WTC11 (cell line): ENCODE measurements at regions not wholly inside any gene's neighbourhood (a gene's known extent, or its start where the extent isn't known, plus 50 kb on each side); places are given as distances from the start of the nearest gene placed in this dataset.

Source experiments
- ATAC-seq: fragments of 200-7000 bp; cut with Tn5 transposase; 2 replicates; pipeline ENCODE4 v1.10.0; 2021; ENCODE audit warnings: mild to moderate bottlenecking, moderate library complexity
- CTCF ChIA-PET: fragments of 300-600 bp; sonication (Branson Sonifier 250); formaldehyde crosslinking; loops from one replicate; lab custom pipeline; 2021; ENCODE audit warnings: antibody characterized with exemption; lab: Charles Lee
- POLR2A ChIA-PET: fragments of 350-600 bp; sonication (Branson Sonifier 250); formaldehyde crosslinking; loops from one replicate; lab custom pipeline; 2021; ENCODE audit warnings: antibody characterized with exemption; lab: Charles Lee
- DNase-seq: peaks from one replicate; pipeline ENCODE4 v3.0.0; 2021; ENCODE audit warnings: low spot score
- H3K27ac Mint-ChIP-seq: 2 replicates; pipeline ENCODE4 v1.8.0; 2021; ENCODE audit warnings: mixed read lengths
- H3K27me3 Mint-ChIP-seq: 2 replicates; pipeline ENCODE4 v1.8.0; 2021; ENCODE audit warnings: low read depth, mild to moderate bottlenecking, moderate library complexity, mixed read lengths
- H3K36me3 Mint-ChIP-seq: 2 replicates; pipeline ENCODE4 v1.8.0; 2021; ENCODE audit warnings: mixed read lengths
- H3K4me1 Mint-ChIP-seq: 2 replicates; pipeline ENCODE4 v1.8.0; 2022; ENCODE audit warnings: mixed read lengths
- H3K4me3 Mint-ChIP-seq: 2 replicates; pipeline ENCODE4 v1.8.0; 2021; ENCODE audit warnings: mild to moderate bottlenecking, moderate library complexity, mixed read lengths
- H3K9me3 Mint-ChIP-seq: 2 replicates; pipeline ENCODE4 v1.8.0; 2021; ENCODE audit warnings: mixed read lengths
- AR ChIP-seq: fragments of 250-450 bp; sonication (Bioruptor Pico); IDR thresholded peaks from 2 replicates; pipeline ENCODE4 v1.9.0; 2021; ENCODE audit warnings: mild to moderate bottlenecking
- ATF1 ChIP-seq: sonication (generic); formaldehyde crosslinking; IDR thresholded peaks from 2 replicates; pipeline ENCODE4 v1.8.1; 2023; ENCODE audit warnings: mild to moderate bottlenecking, moderate library complexity, missing genetic modification reagents
- ATF3 ChIP-seq: sonication (generic); formaldehyde crosslinking; conservative IDR thresholded peaks from 2 replicates; pipeline ENCODE4 v1.8.1; 2022; ENCODE audit warnings: mild to moderate bottlenecking, missing genetic modification reagents
- E2F1 ChIP-seq: sonication (generic); formaldehyde crosslinking; IDR thresholded peaks from 2 replicates; pipeline ENCODE4 v1.8.0; 2022; ENCODE audit warnings: mild to moderate bottlenecking, missing genetic modification reagents
- ETV6 ChIP-seq: sonication (generic); formaldehyde crosslinking; IDR thresholded peaks from 2 replicates; pipeline ENCODE4 v1.8.1; 2022; ENCODE audit warnings: mild to moderate bottlenecking, missing genetic modification reagents
- FOXJ3 ChIP-seq: sonication (generic); formaldehyde crosslinking; IDR thresholded peaks from 2 replicates; pipeline ENCODE4 v1.9.0; 2021; ENCODE audit warnings: missing genetic modification reagents, mild to moderate bottlenecking, borderline replicate concordance
- GABPB1 ChIP-seq: sonication (generic); formaldehyde crosslinking; IDR thresholded peaks from 2 replicates; pipeline ENCODE4 v1.8.1; 2023; ENCODE audit warnings: mild to moderate bottlenecking, missing genetic modification reagents
- MAX ChIP-seq: sonication (generic); formaldehyde crosslinking; IDR thresholded peaks from 2 replicates; pipeline ENCODE4 v1.8.0; 2022; ENCODE audit warnings: mild to moderate bottlenecking, missing genetic modification reagents
- NFATC4 ChIP-seq: fragments of 250-450 bp; sonication (Bioruptor Pico); IDR thresholded peaks from 2 replicates; pipeline ENCODE4 v1.9.0; 2021; ENCODE audit warnings: mild to moderate bottlenecking
- PREB ChIP-seq: sonication (generic); formaldehyde crosslinking; IDR thresholded peaks from 2 replicates; pipeline ENCODE4 v1.8.1; 2022; ENCODE audit warnings: mild to moderate bottlenecking, missing genetic modification reagents, moderate library complexity, borderline replicate concordance
- TEAD4 ChIP-seq: sonication (generic); formaldehyde crosslinking; IDR thresholded peaks from 2 replicates; pipeline ENCODE4 v1.8.0; 2022; ENCODE audit warnings: mild to moderate bottlenecking, missing genetic modification reagents
- TP53 ChIP-seq: sonication (generic); formaldehyde crosslinking; IDR thresholded peaks from 2 replicates; pipeline ENCODE4 v1.8.1; 2023; ENCODE audit warnings: mild to moderate bottlenecking, missing genetic modification reagents
- ZBTB21 ChIP-seq: sonication (generic); formaldehyde crosslinking; IDR thresholded peaks from 2 replicates; pipeline ENCODE4 v1.8.1; 2023; ENCODE audit warnings: mild to moderate bottlenecking, missing genetic modification reagents, borderline replicate concordance
- ZNF121 ChIP-seq: sonication (generic); formaldehyde crosslinking; IDR thresholded peaks from 2 replicates; pipeline ENCODE4 v1.8.0; 2023; ENCODE audit warnings: missing genetic modification reagents
- ZNF219 ChIP-seq: sonication (generic); formaldehyde crosslinking; IDR thresholded peaks from 2 replicates; pipeline ENCODE4 v1.8.0; 2023; ENCODE audit warnings: missing genetic modification reagents, mild to moderate bottlenecking, borderline replicate concordance
- ZSCAN18 ChIP-seq: fragments of 250-450 bp; sonication (Bioruptor Pico); IDR thresholded peaks from 2 replicates; pipeline ENCODE4 v2.1.2; 2022; ENCODE audit warnings: mild to moderate bottlenecking, moderate library complexity

GRCh38 chr9:1261266-1261665 is 211.1 kb downstream of the DMRT2 start (continued):
- no peak for TF ChIP-seq TP53 (CRISPR knock-in tag)
- TF ChIP-seq ZNF219 (CRISPR knock-in tag): no peak

- Mint-ChIP-seq H3K9me3 (no peaks in the 10 kb centered on the region), H3K4me3 (no peak overlapping the region), H3K27ac (no peak overlapping the region), H3K36me3 (no peaks in the 10 kb centered on the region), H3K4me1 (no peaks in the 10 kb centered on the region), H3K27me3 (no peaks in the 10 kb centered on the region; the same call in 1 of the 2 replicates)
- ChIA-PET CTCF (no interaction called here), POLR2A (no interaction called here)
- TF ChIP-seq ZSCAN18 (CRISPR knock-in tag): no peak
- no peak for TF ChIP-seq ATF3 (CRISPR knock-in tag)
- DNase-seq: no peak
- ATAC-seq: no peak
Observed at GRCh38 chr9:1261879-1262766, 212.0 kb downstream of the DMRT2 start.

- DNase-seq (no peak), ATAC-seq (no peak)
- Mint-ChIP-seq H3K4me1 (peaks cover 5% of the 10 kb centered on the region), H3K9me3 (no peaks in the 10 kb centered on the region), H3K27me3 (no peaks in the 10 kb centered on the region; the same call in 1 of the 2 replicates), H3K27ac (no peak overlapping the region), H3K4me3 (no peak overlapping the region), H3K36me3 (no peaks in the 10 kb centered on the region)
- POLR2A ChIA-PET: no interaction called here
- CTCF ChIA-PET: no interaction called here
- no peak for TF ChIP-seq PREB (CRISPR knock-in tag)
Observed at GRCh38 chr9:1267141-1267570, 217.0 kb downstream of the DMRT2 start.

- Mint-ChIP-seq H3K27ac (no peak overlapping the region), H3K36me3 (no peaks in the 10 kb centered on the region), H3K27me3 (no peaks in the 10 kb centered on the region; the same call in 1 of the 2 replicates), H3K4me1 (peaks cover 5% of the 10 kb centered on the region), H3K4me3 (no peak overlapping the region), H3K9me3 (no peaks in the 10 kb centered on the region)
- ChIA-PET POLR2A (no interaction called here), CTCF (no interaction called here)
- ATAC-seq (no peak), DNase-seq (no peak)
- TF ChIP-seq ZBTB21 (CRISPR knock-in tag) (no peak), ZNF121 (CRISPR knock-in tag) (no peak), ETV6 (CRISPR knock-in tag) (no peak), ZNF219 (CRISPR knock-in tag) (no peak), MAX (CRISPR knock-in tag) (no peak), NFATC4 (CRISPR knock-in tag) (no peak), FOXJ3 (no peak), TEAD4 (CRISPR knock-in tag) (no peak), AR (CRISPR knock-in tag) (no peak), ATF3 (CRISPR knock-in tag) (no peak), ATF1 (CRISPR knock-in tag) (no peak), GABPB1 (no peak), E2F1 (CRISPR knock-in tag) (no peak)
Observed at GRCh38 chr9:1267581-1267980, 217.4 kb downstream of the DMRT2 start.
